Lower leg skin (tissue), 4 donors: ENCODE measurements at regions not wholly inside any gene's neighbourhood (a gene's known extent, or its start where the extent isn't known, plus 50 kb on each side); places are given as distances from the start of the nearest gene placed in this dataset.
A peak's percentile ranks its signal among the peaks of the same experiment; 100 is the strongest.
"Not testable (repeated sequence)": the region's sequence is repeated elsewhere in the genome, so short reads cannot be mapped to it uniquely, and the experiment has no call there.

Source experiments
- DNase-seq, 2 donors: peaks; one replicate each; pipeline ENCODE4 v3.0.0-alpha.2; 2019; ENCODE audit warnings: low spot score in 2 of 2
- H3K4me3 ChIP-seq: fragments of 200-600 bp; sonication (generic); 2 replicates; pipeline ENCODE4 v1.5.1; 2017; ENCODE audit warnings: mild to moderate bottlenecking, low read depth; ENCODE audit not compliant: poor library complexity, severe bottlenecking
- CTCF ChIP-seq, 3 donors: fragments of 450-650 bp; IDR thresholded peaks; one replicate each; pipeline ENCODE4 v1.5.1; 2016; ENCODE audit warnings: antibody characterized with exemption in 3 of 3, mild to moderate bottlenecking in 3 of 3, moderate library complexity in 2 of 3
- POLR2A ChIP-seq, 2 donors: fragments of 450-650 bp; IDR thresholded peaks; one replicate each; pipeline ENCODE4 v1.6.1; 2016 to 2017; ENCODE audit warnings: antibody characterized with exemption in 2 of 2, mild to moderate bottlenecking in 1 of 2, moderate library complexity in 1 of 2
- WGBS, 2 donors: methylation state at CpG; one replicate each; pipeline ENCODE4 v1.1.5; 2018; 5-methylcytosine and 5-hydroxymethylcytosine counted together
- intact Hi-C: fragments of 100-400 bp; cut with DNase I; formaldehyde crosslinking; loops from one replicate; pipeline ENCODE4 v1.15.0; 2023; ENCODE audit warnings: low total_unique reads

- TF ChIP-seq POLR2A (IDR thresholded peaks at IDR 0.05), result no peak
- no peak for TF ChIP-seq CTCF (IDR thresholded peaks at IDR 0.05)
- DNase-seq, result no peak
- no peak overlapping the region for H3K4me3 ChIP-seq
- intact Hi-C loops, result no loop called here
These were observed 207.2 kb upstream of the TRIM48 start for GRCh38 chr11:55054723-55055122.

GRCh38 chr11:55084588-55084987 lies 177.4 kb upstream of the TRIM48 start:
- intact Hi-C loops, H3K4me3 ChIP-seq: not testable (repeated sequence)
- DNase-seq, result peak in 1 of 2 donors; percentile 49
- WGBS, 2 donors, result 82 to 88% methylated on average over 9 of the region's 9 CpGs

GRCh38 chr11:55106391-55106790 lies 155.6 kb upstream of the TRIM48 start:
- DNase-seq, result no peak
- TF ChIP-seq CTCF (IDR thresholded peaks at IDR 0.05), result no peak
- no peak for TF ChIP-seq POLR2A (IDR thresholded peaks at IDR 0.05)
- 56 to 60% methylated on average over 4 of the region's 4 CpGs for WGBS, 2 donors
- H3K4me3 ChIP-seq, result no peak overlapping the region
- intact Hi-C loops, result no loop called here
